Left lung (tissue), 4 donors: ENCODE measurements at regions not wholly inside any gene's neighbourhood (a gene's known extent, or its start where the extent isn't known, plus 50 kb on each side); places are given as distances from the start of the nearest gene placed in this dataset.
A peak's percentile ranks its signal among the peaks of the same experiment; 100 is the strongest.

Experiments
- ATAC-seq: fragments of 200-7000 bp; cut with Tn5 transposase; one replicate; pipeline ENCODE4 v1.9.1; 2020; ENCODE audit warnings: moderate library complexity
- DNase-seq, 4 donors: peaks; one replicate each; pipeline ENCODE4 v3.0.0-alpha.2; 2013 to 2020
- H3K27ac ChIP-seq, 2 donors: fragments of 200-600 bp; sonication (generic) in 1 of 2; one replicate each; pipeline versions ENCODE4 v1.5.0 to v1.8.0; 2020 to 2021
- H3K27me3 ChIP-seq, 2 donors: fragments of 200-600 bp; sonication (generic) in 1 of 2; one replicate each; pipeline versions ENCODE4 v1.5.0 to v1.8.0; 2020 to 2021
- H3K36me3 ChIP-seq, 2 donors: fragments of 200-600 bp; sonication (generic) in 1 of 2; one replicate each; pipeline versions ENCODE4 v1.5.0 to v1.8.0; 2020 to 2021
- H3K4me1 ChIP-seq, 2 donors: fragments of 200-600 bp; one replicate each; pipeline ENCODE4 v1.8.0; 2021
- H3K4me3 ChIP-seq, 2 donors: fragments of 200-600 bp; sonication (generic) in 1 of 2; one replicate each; pipeline versions ENCODE4 v1.5.0 to v1.8.0; 2020 to 2021; ENCODE audit warnings: mild to moderate bottlenecking in 1 of 2
- H3K9me3 ChIP-seq, 2 donors: fragments of 200-600 bp; sonication (generic) in 1 of 2; one replicate each; pipeline versions ENCODE4 v1.5.0 to v1.8.0; 2020 to 2021
- intact Hi-C, 2 donors: fragments of 100-400 bp; cut with DNase I; formaldehyde crosslinking; loops; one replicate each; pipeline versions ENCODE4 v1.11.2 to v1.14.2; 2022
- TF ChIP-seq, protein P1 (sequence below), 2 donors: fragments of 200-600 bp; sonication (generic) in 1 of 2; IDR thresholded peaks; one replicate each; pipeline versions ENCODE4 v1.5.0 to v1.8.0; 2021; ENCODE audit warnings: antibody characterized with exemption in 2 of 2
- donor health status: DM: no; HTN: yes; CAD: no.
- donor health status: DM: no; HTN: no; CAD: no.

DNA sequence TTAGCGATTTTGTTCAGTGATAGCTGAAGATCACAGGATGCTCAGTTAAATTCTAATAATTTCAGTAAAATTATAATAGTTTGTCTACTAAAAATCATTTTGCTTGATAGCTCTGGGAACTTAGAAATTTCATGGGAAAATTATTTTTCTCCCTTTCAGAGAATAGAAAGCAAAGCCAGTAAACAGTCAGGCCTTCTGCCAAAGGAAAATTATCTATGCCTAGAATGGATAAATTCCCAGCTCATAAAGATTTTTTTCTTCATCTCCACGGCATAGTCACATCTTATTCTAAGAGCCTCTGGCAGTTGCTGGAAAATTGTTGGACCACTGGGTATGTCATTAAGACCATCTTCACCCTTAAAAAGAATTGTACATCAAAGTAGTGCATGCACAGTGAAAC is 169.6 kb upstream of the ANO3 start:
- no peak for ATAC-seq
- no peak for DNase-seq
- H3K27ac ChIP-seq = no peak overlapping the region
- no peaks in the 10 kb centered on the region for H3K4me1 ChIP-seq
- no peaks in the 10 kb centered on the region for H3K27me3 ChIP-seq
- H3K36me3 ChIP-seq = no peaks in the 10 kb centered on the region
- H3K4me3 ChIP-seq = no peak overlapping the region
- no peaks in the 10 kb centered on the region for H3K9me3 ChIP-seq
- TF ChIP-seq, protein P1, sequence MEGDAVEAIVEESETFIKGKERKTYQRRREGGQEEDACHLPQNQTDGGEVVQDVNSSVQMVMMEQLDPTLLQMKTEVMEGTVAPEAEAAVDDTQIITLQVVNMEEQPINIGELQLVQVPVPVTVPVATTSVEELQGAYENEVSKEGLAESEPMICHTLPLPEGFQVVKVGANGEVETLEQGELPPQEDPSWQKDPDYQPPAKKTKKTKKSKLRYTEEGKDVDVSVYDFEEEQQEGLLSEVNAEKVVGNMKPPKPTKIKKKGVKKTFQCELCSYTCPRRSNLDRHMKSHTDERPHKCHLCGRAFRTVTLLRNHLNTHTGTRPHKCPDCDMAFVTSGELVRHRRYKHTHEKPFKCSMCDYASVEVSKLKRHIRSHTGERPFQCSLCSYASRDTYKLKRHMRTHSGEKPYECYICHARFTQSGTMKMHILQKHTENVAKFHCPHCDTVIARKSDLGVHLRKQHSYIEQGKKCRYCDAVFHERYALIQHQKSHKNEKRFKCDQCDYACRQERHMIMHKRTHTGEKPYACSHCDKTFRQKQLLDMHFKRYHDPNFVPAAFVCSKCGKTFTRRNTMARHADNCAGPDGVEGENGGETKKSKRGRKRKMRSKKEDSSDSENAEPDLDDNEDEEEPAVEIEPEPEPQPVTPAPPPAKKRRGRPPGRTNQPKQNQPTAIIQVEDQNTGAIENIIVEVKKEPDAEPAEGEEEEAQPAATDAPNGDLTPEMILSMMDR (IDR thresholded peaks at IDR 0.05) = no peak
- intact Hi-C loops = no loop called here

DNA sequence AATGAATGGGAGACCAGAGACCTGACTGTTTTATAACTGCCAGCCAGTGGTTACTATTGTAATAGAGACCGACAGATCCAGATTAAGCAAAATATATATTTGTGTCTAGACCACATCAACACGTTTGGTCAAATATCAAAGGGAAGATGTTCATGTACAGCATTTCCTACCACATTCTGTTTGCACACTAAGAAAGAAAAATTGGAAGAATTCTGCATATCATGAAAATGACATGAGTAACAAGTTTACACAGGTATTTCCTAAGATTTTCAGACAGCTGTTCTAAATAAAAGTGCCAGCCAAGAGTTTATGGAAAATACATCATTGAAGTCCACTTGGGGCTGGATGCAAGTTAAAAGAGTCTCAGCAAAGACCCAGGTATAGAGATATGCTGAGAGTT is 145.5 kb upstream of the ANO3 start:
- DNase-seq = no peak
- Histone ChIP-seq H3K27me3 (no peaks in the 10 kb centered on the region), H3K9me3 (no peaks in the 10 kb centered on the region), H3K27ac (no peak overlapping the region), H3K4me1 (no peaks in the 10 kb centered on the region), H3K36me3 (no peaks in the 10 kb centered on the region), H3K4me3 (no peak overlapping the region)
- TF ChIP-seq, protein P1 (IDR thresholded peaks at IDR 0.05) = no peak
- ATAC-seq = no peak
- intact Hi-C loops = no loop called here

DNA sequence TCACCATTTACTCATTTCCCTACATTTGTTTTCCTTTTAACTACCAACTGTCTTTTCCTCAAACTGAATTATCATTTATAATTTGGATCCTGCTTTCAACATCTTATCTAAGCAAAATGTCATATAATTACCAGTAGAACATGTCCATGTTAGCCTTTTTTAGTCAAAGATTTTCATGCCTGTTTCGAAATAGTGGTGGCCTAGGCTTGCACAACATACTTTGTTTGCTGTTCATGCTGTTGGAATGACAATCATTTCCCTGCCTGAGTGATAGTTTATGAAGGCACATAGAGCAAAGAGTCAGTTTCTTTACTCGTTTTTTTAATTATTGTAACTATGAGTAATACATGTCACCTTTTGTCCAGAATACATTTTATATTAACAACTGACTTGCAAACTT is 144.3 kb upstream of the ANO3 start:
- TF ChIP-seq, protein P1 (IDR thresholded peaks at IDR 0.05) = no peak
- no peaks in the 10 kb centered on the region for H3K27me3 ChIP-seq
- no peak overlapping the region for H3K4me3 ChIP-seq
- no peaks in the 10 kb centered on the region for H3K9me3 ChIP-seq
- peak overlapping the region in 1 of 2 donors; percentile 10 for H3K27ac ChIP-seq
- no peak for DNase-seq
- ATAC-seq = peak; percentile 85
- no peaks in the 10 kb centered on the region for H3K4me1 ChIP-seq
- intact Hi-C loops = no loop called here
- H3K36me3 ChIP-seq = no peaks in the 10 kb centered on the region

GRCh38 chr11:26188554-26188953 is 143.4 kb upstream of the ANO3 start:
- H3K9me3 ChIP-seq = no peaks in the 10 kb centered on the region
- intact Hi-C loops = no loop called here
- TF ChIP-seq, protein P1 (IDR thresholded peaks at IDR 0.05) = no peak
- no peaks in the 10 kb centered on the region for H3K27me3 ChIP-seq
- no peaks in the 10 kb centered on the region for H3K36me3 ChIP-seq
- DNase-seq = no peak
- H3K27ac ChIP-seq = peak overlapping the region in 1 of 2 donors; percentile 2
- ATAC-seq = peak; percentile 30
- no peak overlapping the region for H3K4me3 ChIP-seq
- H3K4me1 ChIP-seq = no peaks in the 10 kb centered on the region

GRCh38 chr11:26191193-26191592 is 140.7 kb upstream of the ANO3 start:
- no peak for DNase-seq
- no peak for ATAC-seq
- H3K4me3 ChIP-seq = no peak overlapping the region
- intact Hi-C loops = no loop called here
- H3K27ac ChIP-seq = no peak overlapping the region
- no peaks in the 10 kb centered on the region for H3K27me3 ChIP-seq
- H3K4me1 ChIP-seq = no peaks in the 10 kb centered on the region
- no peaks in the 10 kb centered on the region for H3K9me3 ChIP-seq
- TF ChIP-seq, protein P1 (IDR thresholded peaks at IDR 0.05) = no peak
- no peaks in the 10 kb centered on the region for H3K36me3 ChIP-seq
